Trophoblast cell (in vitro differentiated cells and primary cell): ENCODE measurements at regions not wholly inside any gene's neighbourhood (a gene's known extent, or its start where the extent isn't known, plus 50 kb on each side); places are given as distances from the start of the nearest gene placed in this dataset.

Experiments used
- DNase-seq, 2 donors: peaks; one replicate each; pipeline ENCODE4 v3.0.0-alpha.2; 2016
- H2AFZ ChIP-seq: 2 replicates; pipeline ENCODE4 v1.6.1; 2013; ENCODE audit warnings: low read length, moderate library complexity, mild to moderate bottlenecking; ENCODE audit not compliant: insufficient read depth, poor library complexity
- H2AK5ac ChIP-seq: 2 replicates; pipeline ENCODE4 v1.6.1; 2013; ENCODE audit warnings: mild to moderate bottlenecking, low read length
- H2BK120ac ChIP-seq: 2 replicates; pipeline ENCODE4 v1.6.1; 2013; ENCODE audit warnings: low read length, mild to moderate bottlenecking, moderate library complexity; ENCODE audit not compliant: insufficient read depth, poor library complexity
- H2BK12ac ChIP-seq: 2 replicates; pipeline ENCODE4 v1.6.1; 2013; ENCODE audit warnings: mild to moderate bottlenecking, low read length, moderate library complexity
- H2BK5ac ChIP-seq: 2 replicates; pipeline ENCODE4 v1.6.1; 2013; ENCODE audit warnings: low read length, low read depth, moderate library complexity, mild to moderate bottlenecking; ENCODE audit not compliant: poor library complexity
- H3K14ac ChIP-seq: 2 replicates; pipeline ENCODE4 v1.6.1; 2013; ENCODE audit warnings: mild to moderate bottlenecking, low read length
- H3K18ac ChIP-seq: 2 replicates; pipeline ENCODE4 v1.6.1; 2013; ENCODE audit warnings: mild to moderate bottlenecking, low read length
- H3K23ac ChIP-seq: 2 replicates; pipeline ENCODE4 v1.6.1; 2013; ENCODE audit warnings: low read length
- H3K27ac ChIP-seq: 2 replicates; pipeline ENCODE4 v1.5.1; 2013; ENCODE audit warnings: low read depth, mild to moderate bottlenecking, inconsistent platforms, low read length, moderate library complexity
- H3K27me3 ChIP-seq: 2 replicates; pipeline ENCODE4 v1.6.1; 2013; ENCODE audit warnings: inconsistent platforms, mild to moderate bottlenecking, low read length, moderate library complexity; ENCODE audit not compliant: insufficient read depth
- H3K36me3 ChIP-seq, 2 experiments: 1 replicate in 1 of 2; 2 replicates in 1 of 2; pipeline ENCODE4 v1.6.1; 2013; ENCODE audit warnings: low read length in 2 of 2, mild to moderate bottlenecking in 2 of 2, moderate library complexity in 1 of 2; ENCODE audit not compliant: insufficient read depth in 2 of 2, control insufficient read depth in 1 of 2
- H3K4ac ChIP-seq: 2 replicates; pipeline ENCODE4 v1.6.1; 2013; ENCODE audit warnings: low read depth, mild to moderate bottlenecking, low read length, moderate library complexity
- H3K4me1 ChIP-seq, 2 experiments: 1 replicate in 1 of 2; 2 replicates in 1 of 2; pipeline ENCODE4 v1.6.1; 2013; ENCODE audit warnings: low read length in 2 of 2, mild to moderate bottlenecking in 2 of 2, moderate library complexity in 1 of 2; ENCODE audit not compliant: insufficient read depth in 2 of 2, control insufficient read depth in 1 of 2
- H3K4me2 ChIP-seq: 2 replicates; pipeline ENCODE4 v1.6.1; 2013; ENCODE audit warnings: inconsistent platforms, mild to moderate bottlenecking, low read length, moderate library complexity
- H3K4me3 ChIP-seq: 2 replicates; pipeline ENCODE4 v1.5.1; 2013; ENCODE audit warnings: mild to moderate bottlenecking, low read depth, low read length, inconsistent platforms
- H3K79me1 ChIP-seq: one replicate; pipeline ENCODE4 v1.6.1; 2013; ENCODE audit warnings: low read length
- H3K79me2 ChIP-seq: 2 replicates; pipeline ENCODE4 v1.6.1; 2013; ENCODE audit warnings: low read length, mild to moderate bottlenecking; ENCODE audit not compliant: control insufficient read depth, insufficient read depth, poor library complexity
- H3K9ac ChIP-seq: 2 replicates; pipeline ENCODE4 v1.6.1; 2013; ENCODE audit warnings: mild to moderate bottlenecking, low read length
- H3K9me3 ChIP-seq: 2 replicates; pipeline ENCODE4 v1.6.1; 2013; ENCODE audit warnings: low read depth, mild to moderate bottlenecking, control low read depth, inconsistent platforms, low read length; ENCODE audit not compliant: insufficient read depth
- H4K12ac ChIP-seq: 2 replicates; pipeline ENCODE4 v1.6.1; 2013; ENCODE audit warnings: low read depth, mild to moderate bottlenecking, low read length, moderate library complexity
- H4K8ac ChIP-seq: 2 replicates; pipeline ENCODE4 v1.6.1; 2013; ENCODE audit warnings: low read depth, mild to moderate bottlenecking, low read length, moderate library complexity
- H4K91ac ChIP-seq: one replicate; pipeline ENCODE4 v1.6.1; 2013; ENCODE audit warnings: low read depth, mild to moderate bottlenecking, low read length, moderate library complexity
- WGBS: extraction: QIAGEN DNeasy Blood & Tissue Kit; methylation state at CpG from one replicate; pipeline ENCODE4 v1.1.7; 2013; ENCODE audit warnings: missing lambda C conversion rate; ENCODE audit not compliant: insufficient read length, insufficient coverage; ENCODE audit errors: extremely low coverage; 5-methylcytosine and 5-hydroxymethylcytosine counted together

GRCh38 chr17:13067629-13068303, 49.9 kb upstream of the ELAC2 start:
- Histone ChIP-seq H3K36me3 (no peaks in the 10 kb centered on the region), H4K8ac (no peak overlapping the region)

More at GRCh38 chr17:13067629-13068303, 49.9 kb upstream of the ELAC2 start:
- WGBS = no CpG with 5 or more reads among the region's 8 CpGs
- H2AFZ ChIP-seq = no peak overlapping the region
- no peak overlapping the region for H2BK12ac ChIP-seq
- H2AK5ac ChIP-seq = no peak overlapping the region
- no peak overlapping the region for H4K12ac ChIP-seq
- no peak overlapping the region for H3K4ac ChIP-seq
- H2BK5ac ChIP-seq = no peak overlapping the region
- no peaks in the 10 kb centered on the region for H3K79me2 ChIP-seq
- H3K14ac ChIP-seq = no peak overlapping the region
- no peaks in the 10 kb centered on the region for H3K4me1 ChIP-seq
- no peak overlapping the region for H3K18ac ChIP-seq
- H2BK120ac ChIP-seq = no peak overlapping the region
- H3K27ac ChIP-seq = no peak overlapping the region
- no peaks in the 10 kb centered on the region for H3K27me3 ChIP-seq
- no peak overlapping the region for H4K91ac ChIP-seq
- H3K4me2 ChIP-seq = no peak overlapping the region
- no peak overlapping the region for H3K23ac ChIP-seq
- H3K9ac ChIP-seq = no peak overlapping the region
- H3K4me3 ChIP-seq = no peak overlapping the region
- H3K79me1 ChIP-seq = no peaks in the 10 kb centered on the region
- peaks cover 6% of the 10 kb centered on the region for H3K9me3 ChIP-seq
- peak; percentile 88 to 94 for DNase-seq
